Neural cell (in vitro differentiated cells): ENCODE measurements at regions not wholly inside any gene's neighbourhood (a gene's known extent, or its start where the extent isn't known, plus 50 kb on each side); places are given as distances from the start of the nearest gene placed in this dataset.

Source experiments
- CTCF ChIP-seq: fragments of 450-650 bp; IDR thresholded peaks from 2 replicates; pipeline ENCODE4 v1.5.1; 2014; ENCODE audit warnings: antibody characterized with exemption, mild to moderate bottlenecking, moderate library complexity; ENCODE audit not compliant: poor library complexity, severe bottlenecking
- SMC3 ChIP-seq: fragments of 450-650 bp; conservative IDR thresholded peaks from 2 replicates; pipeline ENCODE4 v1.6.1; 2014; ENCODE audit warnings: antibody characterized with exemption, mild to moderate bottlenecking, moderate library complexity; ENCODE audit not compliant: poor library complexity

- TF ChIP-seq CTCF (no peak), SMC3 (no peak)
Measured at GRCh38 chr11:134915212-134915611, 503.2 kb upstream of the B3GAT1 start.
